RWPE2 (cell line): ENCODE measurements at regions not wholly inside any gene's neighbourhood (a gene's known extent, or its start where the extent isn't known, plus 50 kb on each side); places are given as distances from the start of the nearest gene placed in this dataset.

Source experiments
- ATAC-seq: fragments of 200-7000 bp; cut with Tn5 transposase; 3 replicates; pipeline ENCODE4 v1.9.1; 2021; ENCODE audit warnings: low read depth
- DNase-seq: peaks from one replicate; pipeline ENCODE4 v3.0.0-alpha.2; 2020; ENCODE audit warnings: low spot score
- H3K27ac ChIP-seq: fragments of 450-650 bp; 2 replicates; pipeline ENCODE4 v1.5.1; 2017; ENCODE audit warnings: mild to moderate bottlenecking; ENCODE audit not compliant: poor library complexity, severe bottlenecking
- H3K27me3 ChIP-seq: fragments of 250-450 bp; sonication (Bioruptor Pico); 2 replicates; pipeline ENCODE4 v1.5.1; 2021; ENCODE audit warnings: mild to moderate bottlenecking, moderate library complexity; ENCODE audit not compliant: insufficient read depth, poor library complexity, severe bottlenecking
- H3K36me3 ChIP-seq: fragments of 250-450 bp; sonication (Bioruptor Pico); 2 replicates; pipeline ENCODE4 v1.5.1; 2020; ENCODE audit warnings: low read depth, mild to moderate bottlenecking, moderate library complexity
- H3K4me1 ChIP-seq: fragments of 250-450 bp; sonication (Bioruptor Pico); 2 replicates; pipeline ENCODE4 v1.5.1; 2021; ENCODE audit warnings: mild to moderate bottlenecking, moderate library complexity; ENCODE audit not compliant: insufficient read depth, poor library complexity, severe bottlenecking
- H3K4me3 ChIP-seq: fragments of 250-450 bp; sonication (Bioruptor Pico); 2 replicates; pipeline ENCODE4 v1.5.1; 2021; ENCODE audit warnings: mild to moderate bottlenecking, moderate library complexity; ENCODE audit not compliant: severe bottlenecking
- H3K9me3 ChIP-seq: fragments of 250-450 bp; sonication (Bioruptor Pico); 2 replicates; pipeline ENCODE4 v1.5.1; 2021; ENCODE audit warnings: mild to moderate bottlenecking, moderate library complexity; ENCODE audit not compliant: severe bottlenecking
- CTCF ChIP-seq: fragments of 450-650 bp; IDR thresholded peaks from one replicate; pipeline ENCODE4 v1.5.1; 2017; ENCODE audit warnings: mild to moderate bottlenecking, moderate library complexity; ENCODE audit not compliant: poor library complexity, severe bottlenecking

GRCh38 chr6:45772886-45773495 lies 242.7 kb downstream of the CLIC5 start:
- H3K27me3 ChIP-seq, result no peaks in the 10 kb centered on the region
- no peak overlapping the region for H3K4me3 ChIP-seq
- ATAC-seq, result no peak
- no peak for DNase-seq
- H3K4me1 ChIP-seq, result no peaks in the 10 kb centered on the region
- H3K9me3 ChIP-seq, result no peaks in the 10 kb centered on the region
- TF ChIP-seq CTCF, result no peak
- no peak overlapping the region for H3K27ac ChIP-seq
- no peaks in the 10 kb centered on the region for H3K36me3 ChIP-seq

DNA sequence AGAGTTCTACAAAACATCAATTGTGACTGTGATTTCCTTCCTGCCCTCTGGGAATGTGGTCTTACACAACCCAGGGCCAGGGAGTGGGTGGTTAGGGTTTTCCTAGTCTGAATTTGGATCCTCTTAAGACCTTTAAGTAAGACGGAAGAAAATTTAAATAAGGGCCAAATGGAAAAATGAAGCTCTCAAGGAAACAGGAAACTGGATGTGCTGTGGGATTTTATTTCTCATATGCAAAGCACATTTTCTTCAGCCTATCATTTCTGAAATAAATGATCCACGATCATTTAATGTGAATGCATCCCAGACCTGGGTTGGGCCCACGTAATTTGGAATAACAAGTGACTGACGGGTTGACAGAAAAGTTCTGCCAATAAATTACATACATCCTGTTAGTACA lies 243.6 kb downstream of the CLIC5 start:
- no peaks in the 10 kb centered on the region for H3K4me1 ChIP-seq
- TF ChIP-seq CTCF, result no peak
- H3K4me3 ChIP-seq, result no peak overlapping the region
- H3K9me3 ChIP-seq, result peaks cover 2% of the 10 kb centered on the region
- H3K27me3 ChIP-seq, result no peaks in the 10 kb centered on the region
- no peaks in the 10 kb centered on the region for H3K36me3 ChIP-seq
- ATAC-seq (no peak), DNase-seq (no peak)
- no peak overlapping the region for H3K27ac ChIP-seq

DNA sequence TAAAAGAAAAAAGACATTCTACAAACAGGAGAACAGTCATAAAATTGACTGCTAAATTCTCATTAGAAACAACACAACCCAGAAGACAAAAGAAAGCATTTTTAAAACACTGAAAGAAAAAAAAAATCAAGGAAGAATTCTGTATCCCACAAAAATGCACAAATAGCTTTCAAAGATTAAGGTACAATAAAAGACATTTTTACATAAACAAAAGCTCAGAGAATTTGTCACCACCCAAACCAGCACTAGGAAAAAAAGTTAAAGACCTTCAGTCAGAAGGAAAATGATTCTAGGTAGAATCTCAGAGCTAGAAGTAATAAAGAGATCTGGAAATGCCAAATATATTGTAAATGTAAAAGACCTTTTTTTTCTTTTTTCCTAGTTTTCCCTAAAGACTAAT lies 252.4 kb downstream of the CLIC5 start:
- H3K4me3 ChIP-seq, result no peak overlapping the region
- H3K4me1 ChIP-seq, result no peaks in the 10 kb centered on the region
- H3K27ac ChIP-seq, result no peak overlapping the region
- no peaks in the 10 kb centered on the region for H3K27me3 ChIP-seq
- no peaks in the 10 kb centered on the region for H3K36me3 ChIP-seq
- TF ChIP-seq CTCF, result no peak
- DNase-seq (no peak), ATAC-seq (no peak)
- H3K9me3 ChIP-seq, result peaks cover 7% of the 10 kb centered on the region

DNA sequence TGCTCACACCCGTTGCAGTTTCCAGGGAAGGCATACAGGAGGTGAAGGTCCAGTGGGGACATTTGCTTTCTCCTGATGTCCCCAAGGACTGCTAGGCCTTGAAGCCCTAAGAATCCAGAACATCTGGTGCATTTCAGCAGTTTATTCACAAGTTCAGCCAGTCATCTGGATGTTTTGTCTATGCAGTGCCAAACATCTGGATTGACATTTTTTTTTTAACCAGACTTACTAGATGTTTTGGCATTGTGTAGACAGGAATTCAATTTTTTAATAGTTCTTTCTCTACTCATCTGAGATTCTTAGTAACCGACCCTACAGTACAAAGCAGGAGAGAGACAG lies 256.2 kb downstream of the CLIC5 start:
- DNase-seq, result no peak
- no peak for ATAC-seq
- no peaks in the 10 kb centered on the region for H3K27me3 ChIP-seq
- H3K4me1 ChIP-seq, result no peaks in the 10 kb centered on the region
- no peak for TF ChIP-seq CTCF
- no peaks in the 10 kb centered on the region; the same call in 1 of the 2 replicates for H3K36me3 ChIP-seq
- no peak overlapping the region for H3K4me3 ChIP-seq
- peaks cover 5% of the 10 kb centered on the region for H3K9me3 ChIP-seq
- no peak overlapping the region for H3K27ac ChIP-seq

- no peak overlapping the region for H3K27ac ChIP-seq
- H3K9me3 ChIP-seq, result peaks cover 4% of the 10 kb centered on the region
- H3K4me3 ChIP-seq, result no peak overlapping the region
- no peak for DNase-seq
- no peak for ATAC-seq
- no peaks in the 10 kb centered on the region for H3K4me1 ChIP-seq
- no peaks in the 10 kb centered on the region for H3K27me3 ChIP-seq
- TF ChIP-seq CTCF, result no peak
- H3K36me3 ChIP-seq, result no peaks in the 10 kb centered on the region; the same call in 1 of the 2 replicates
These were observed 256.7 kb downstream of the CLIC5 start for GRCh38 chr6:45758787-45759471.
